IMR-90 (cell line): ENCODE measurements at regions not wholly inside any gene's neighbourhood (a gene's known extent, or its start where the extent isn't known, plus 50 kb on each side); places are given as distances from the start of the nearest gene placed in this dataset.

ENCODE experiments used
- ATAC-seq: fragments of 200-7000 bp; cut with Tn5 transposase; 2 replicates; pipeline ENCODE4 v1.9.1; 2020; ENCODE audit warnings: low read depth, mild to moderate bottlenecking, moderate library complexity
- BruUV-seq: library from RNA; stranded (reverse); fragments of 400-500 nt; replicated peaks from 2 replicates; lab custom pipeline; 2021; lab: Mats Ljungman, UMichigan
- CTCF ChIA-PET: fragments of 300-600 bp; formaldehyde crosslinking; extraction: SDS; loops from one replicate; lab custom pipeline; 2021; ENCODE audit warnings: antibody characterized with exemption; lab: Yijun Ruan, JAX
- POLR2A ChIA-PET: fragments of 300-600 bp; sonication (Branson Sonifier 250); formaldehyde crosslinking; loops from one replicate; lab custom pipeline; 2022; ENCODE audit warnings: antibody characterized with exemption; ENCODE audit not compliant: unreplicated experiment; lab: Charles Lee
- DNase-seq: peaks from one replicate; pipeline ENCODE4 v3.0.0; 2013
- H2AFZ ChIP-seq: replicated peaks from 2 replicates; pipeline ENCODE3; 2013; ENCODE audit warnings: low read length, mild to moderate bottlenecking; ENCODE audit not compliant: poor library complexity
- H2AK5ac ChIP-seq: 2 replicates; pipeline ENCODE4 v1.6.1; 2013; ENCODE audit warnings: low read depth, low read length, inconsistent platforms
- H2AK9ac ChIP-seq: replicated peaks from 2 replicates; pipeline ENCODE3; 2013; ENCODE audit warnings: mild to moderate bottlenecking, low read depth, low read length, moderate library complexity; ENCODE audit not compliant: poor library complexity
- H2BK120ac ChIP-seq: 2 replicates; pipeline ENCODE4 v1.6.1; 2013; ENCODE audit warnings: low read depth, low read length, inconsistent platforms
- H2BK15ac ChIP-seq: 3 replicates; pipeline ENCODE4 v1.6.1; 2013; ENCODE audit warnings: low read depth, low read length, inconsistent platforms
- H2BK20ac ChIP-seq: 2 replicates; pipeline ENCODE4 v1.6.1; 2013; ENCODE audit warnings: low read depth, mild to moderate bottlenecking, inconsistent platforms, low read length, moderate library complexity
- H2BK5ac ChIP-seq: 2 replicates; pipeline ENCODE4 v1.6.1; 2013; ENCODE audit warnings: mild to moderate bottlenecking, low read depth, low read length, inconsistent platforms; ENCODE audit not compliant: poor library complexity, severe bottlenecking
- H3K14ac ChIP-seq: replicated peaks from 2 replicates; pipeline ENCODE4 v1.6.1; 2013; ENCODE audit warnings: low read depth, low read length, inconsistent platforms
- H3K18ac ChIP-seq: 2 replicates; pipeline ENCODE4 v1.6.1; 2013; ENCODE audit warnings: low read depth, low read length, control low read depth
- H3K23ac ChIP-seq: 2 replicates; pipeline ENCODE4 v1.6.1; 2013; ENCODE audit warnings: low read depth, low read length, inconsistent platforms
- H3K27ac ChIP-seq: 2 replicates; pipeline ENCODE4 v1.5.1; 2013; ENCODE audit warnings: mild to moderate bottlenecking, control low read depth, low read length; ENCODE audit not compliant: insufficient read depth
- H3K27me3 ChIP-seq: 2 replicates; pipeline ENCODE4 v1.6.1; 2013; ENCODE audit warnings: low read length; ENCODE audit not compliant: control insufficient read depth, insufficient read depth
- H3K36me3 ChIP-seq: 2 replicates; pipeline ENCODE4 v1.6.1; 2013; ENCODE audit warnings: low read length, mixed read lengths; ENCODE audit not compliant: control insufficient read depth, insufficient read depth
- H3K4ac ChIP-seq: 2 replicates; pipeline ENCODE4 v1.6.1; 2013; ENCODE audit warnings: low read depth, low read length, inconsistent platforms
- H3K4me1 ChIP-seq: 2 replicates; pipeline ENCODE4 v1.6.1; 2013; ENCODE audit warnings: low read length, mixed read lengths; ENCODE audit not compliant: control insufficient read depth, insufficient read depth
- H3K4me2 ChIP-seq: 2 replicates; pipeline ENCODE4 v1.6.1; 2013; ENCODE audit warnings: low read depth, mild to moderate bottlenecking, control low read depth, low read length, moderate library complexity
- H3K4me3 ChIP-seq: 2 replicates; pipeline ENCODE4 v1.5.1; 2013; ENCODE audit warnings: low read depth, mild to moderate bottlenecking, control low read depth, low read length, moderate library complexity; ENCODE audit not compliant: insufficient read depth
- H3K56ac ChIP-seq: 2 replicates; pipeline ENCODE4 v1.6.1; 2013; ENCODE audit warnings: low read length, inconsistent platforms; ENCODE audit not compliant: insufficient read depth; ENCODE audit errors: extremely low read depth
- H3K79me1 ChIP-seq, 2 experiments: 2 replicates each; pipeline ENCODE4 v1.6.1; 2013; ENCODE audit warnings: low read length in 2 of 2, inconsistent platforms in 1 of 2, low read depth in 1 of 2
- H3K9ac ChIP-seq: 2 replicates; pipeline ENCODE4 v1.6.1; 2013; ENCODE audit warnings: low read depth, low read length, control low read depth
- H3K9me1 ChIP-seq: 2 replicates; pipeline ENCODE4 v1.6.1; 2013; ENCODE audit warnings: low read length, inconsistent platforms; ENCODE audit not compliant: insufficient read depth
- H3K9me3 ChIP-seq: 2 replicates; pipeline ENCODE4 v1.6.1; 2013; ENCODE audit warnings: low read length; ENCODE audit not compliant: control insufficient read depth, insufficient read depth
- H4K20me1 ChIP-seq: 2 replicates; pipeline ENCODE4 v1.6.1; 2013; ENCODE audit warnings: low read length, inconsistent platforms; ENCODE audit not compliant: insufficient read depth
- H4K5ac ChIP-seq: 2 replicates; pipeline ENCODE4 v1.6.1; 2013; ENCODE audit warnings: mild to moderate bottlenecking, low read depth, low read length, control low read depth
- H4K8ac ChIP-seq, 2 experiments: 2 replicates each; pipeline ENCODE4 v1.6.1; 2013; ENCODE audit warnings: low read depth in 2 of 2, low read length in 2 of 2, control low read depth in 1 of 2, inconsistent platforms in 1 of 2
- H4K91ac ChIP-seq: 2 replicates; pipeline ENCODE4 v1.6.1; 2013; ENCODE audit warnings: low read depth, low read length, inconsistent platforms; ENCODE audit not compliant: insufficient read depth
- MAZ ChIP-seq: IDR thresholded peaks from 2 replicates; pipeline ENCODE4 v1.6.1; 2012; ENCODE audit warnings: low read depth, mild to moderate bottlenecking, low read length, improper control_type of control experiment, moderate library complexity, borderline replicate concordance
- RAD21 ChIP-seq: IDR thresholded peaks from 2 replicates; pipeline ENCODE4 v1.6.1; 2012; ENCODE audit warnings: low read length, improper control_type of control experiment
- SMC3 ChIP-seq: fragments of 150-350 bp; IDR thresholded peaks from 2 replicates; pipeline ENCODE4 v1.6.1; 2016; ENCODE audit warnings: low read depth, mild to moderate bottlenecking, antibody characterized with exemption, low read length, moderate library complexity
- WGBS, 2 experiments: methylation state at CpG; one replicate each; pipeline versions ENCODE4 v1.1.5 to v1.1.7; 2013; ENCODE audit warnings: missing lambda C conversion rate in 2 of 2; ENCODE audit not compliant: insufficient read length in 1 of 2; ENCODE audit errors: extremely low coverage in 2 of 2; 5-methylcytosine and 5-hydroxymethylcytosine counted together
- dilution Hi-C: fragments of 300-500 bp; cut with HindIII; formaldehyde crosslinking; loops from one replicate; pipeline ENCODE4 v1.14.3; 2018; ENCODE audit warnings: low sequenced_read_pairs; ENCODE audit not compliant: unreplicated experiment
- in situ Hi-C: fragments of 300-500 bp; cut with MboI; formaldehyde crosslinking; loops from 3 replicates; pipeline ENCODE4 v1.14.3; 2019; ENCODE audit warnings: low sequenced_read_pairs, inconsistent platforms, mixed read lengths
- intact Hi-C: fragments of 100-400 bp; cut with micrococcal nuclease; formaldehyde crosslinking; loops from 2 replicates; pipeline ENCODE4 v1.10.0; 2022
- TF ChIP-seq, protein P1 (sequence below): conservative IDR thresholded peaks from 2 replicates; pipeline ENCODE4 v1.5.1; 2012; ENCODE audit warnings: mild to moderate bottlenecking, low read depth, low read length, improper control_type of control experiment
- TF ChIP-seq, protein P2 (sequence below): fragments of 150-350 bp; IDR thresholded peaks from 2 replicates; pipeline ENCODE4 v1.6.1; 2017; ENCODE audit warnings: mild to moderate bottlenecking, antibody characterized with exemption, low read length, low read depth

DNA sequence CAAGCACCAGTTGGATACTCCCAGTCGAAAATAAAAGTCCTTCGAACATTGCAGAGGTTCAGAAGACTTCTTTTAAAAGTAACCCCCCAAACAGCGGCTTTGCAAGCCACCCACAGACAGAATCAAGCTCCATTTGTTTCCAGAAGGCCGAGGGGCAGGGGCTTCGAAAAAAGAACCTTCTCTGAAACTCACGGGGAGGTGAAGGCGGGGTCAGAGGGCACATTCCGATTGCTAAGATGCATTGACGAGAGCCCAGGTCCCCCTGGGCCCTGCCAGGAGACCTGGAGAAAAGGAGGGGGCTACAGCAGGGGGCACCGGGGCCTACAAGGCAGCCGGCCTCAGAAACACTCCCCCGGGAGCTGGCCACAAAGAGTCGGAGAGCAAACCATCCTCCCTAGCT is 306.8 kb downstream of the MN1 start:
- Histone ChIP-seq H4K8ac (no peak overlapping the region), H4K91ac (no peak overlapping the region), H3K4ac (no peak overlapping the region), H3K23ac (no peak overlapping the region), H3K18ac (no peak overlapping the region), H3K4me3 (no peak overlapping the region), H2AK9ac (no peak overlapping the region), H3K27ac (no peak overlapping the region), H3K79me1 (no peaks in the 10 kb centered on the region), H3K9me1 (peaks cover 3% of the 10 kb centered on the region; the same call in 1 of the 2 replicates), H3K9ac (no peak overlapping the region), H3K4me2 (no peak overlapping the region), H3K9me3 (peaks cover 10% of the 10 kb centered on the region), H3K4me1 (no peaks in the 10 kb centered on the region), H4K5ac (no peak overlapping the region), H3K56ac (no peak overlapping the region), H3K14ac (no peak overlapping the region), H2BK120ac (no peak overlapping the region), H2BK20ac (no peak overlapping the region), H2BK5ac (no peak overlapping the region), H4K20me1 (no peaks in the 10 kb centered on the region), H2BK15ac (no peak overlapping the region), H3K36me3 (no peaks in the 10 kb centered on the region), H3K27me3 (peaks cover 11% of the 10 kb centered on the region), H2AFZ (no peak overlapping the region), H2AK5ac (no peak overlapping the region)
- dilution Hi-C loops, result no loop called here
- ChIA-PET CTCF (no interaction called here), POLR2A (no interaction called here)
- in situ Hi-C loops, result no loop called here
- ATAC-seq (no peak), DNase-seq (no peak)
- 70% methylated on average over 2 of the region's 13 CpGs; no CpG with 5 or more reads in 1 of the 2 experiments for WGBS, 2 experiments
- no TSS peak for BruUV-seq
- TF ChIP-seq RAD21, result no peak
- TF ChIP-seq, protein P1, sequence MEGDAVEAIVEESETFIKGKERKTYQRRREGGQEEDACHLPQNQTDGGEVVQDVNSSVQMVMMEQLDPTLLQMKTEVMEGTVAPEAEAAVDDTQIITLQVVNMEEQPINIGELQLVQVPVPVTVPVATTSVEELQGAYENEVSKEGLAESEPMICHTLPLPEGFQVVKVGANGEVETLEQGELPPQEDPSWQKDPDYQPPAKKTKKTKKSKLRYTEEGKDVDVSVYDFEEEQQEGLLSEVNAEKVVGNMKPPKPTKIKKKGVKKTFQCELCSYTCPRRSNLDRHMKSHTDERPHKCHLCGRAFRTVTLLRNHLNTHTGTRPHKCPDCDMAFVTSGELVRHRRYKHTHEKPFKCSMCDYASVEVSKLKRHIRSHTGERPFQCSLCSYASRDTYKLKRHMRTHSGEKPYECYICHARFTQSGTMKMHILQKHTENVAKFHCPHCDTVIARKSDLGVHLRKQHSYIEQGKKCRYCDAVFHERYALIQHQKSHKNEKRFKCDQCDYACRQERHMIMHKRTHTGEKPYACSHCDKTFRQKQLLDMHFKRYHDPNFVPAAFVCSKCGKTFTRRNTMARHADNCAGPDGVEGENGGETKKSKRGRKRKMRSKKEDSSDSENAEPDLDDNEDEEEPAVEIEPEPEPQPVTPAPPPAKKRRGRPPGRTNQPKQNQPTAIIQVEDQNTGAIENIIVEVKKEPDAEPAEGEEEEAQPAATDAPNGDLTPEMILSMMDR, result no peak
- TF ChIP-seq, protein P2, sequence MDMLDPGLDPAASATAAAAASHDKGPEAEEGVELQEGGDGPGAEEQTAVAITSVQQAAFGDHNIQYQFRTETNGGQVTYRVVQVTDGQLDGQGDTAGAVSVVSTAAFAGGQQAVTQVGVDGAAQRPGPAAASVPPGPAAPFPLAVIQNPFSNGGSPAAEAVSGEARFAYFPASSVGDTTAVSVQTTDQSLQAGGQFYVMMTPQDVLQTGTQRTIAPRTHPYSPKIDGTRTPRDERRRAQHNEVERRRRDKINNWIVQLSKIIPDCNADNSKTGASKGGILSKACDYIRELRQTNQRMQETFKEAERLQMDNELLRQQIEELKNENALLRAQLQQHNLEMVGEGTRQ, result no peak
- TF ChIP-seq MAZ, result no peak
- no peak for TF ChIP-seq SMC3
- intact Hi-C loops, result no loop called here
